ENCODE measurements at regions not wholly inside any gene's neighbourhood (a gene's known extent, or its start where the extent isn't known, plus 50 kb on each side); places are given as distances from the start of the nearest gene placed in this dataset.

DNA sequence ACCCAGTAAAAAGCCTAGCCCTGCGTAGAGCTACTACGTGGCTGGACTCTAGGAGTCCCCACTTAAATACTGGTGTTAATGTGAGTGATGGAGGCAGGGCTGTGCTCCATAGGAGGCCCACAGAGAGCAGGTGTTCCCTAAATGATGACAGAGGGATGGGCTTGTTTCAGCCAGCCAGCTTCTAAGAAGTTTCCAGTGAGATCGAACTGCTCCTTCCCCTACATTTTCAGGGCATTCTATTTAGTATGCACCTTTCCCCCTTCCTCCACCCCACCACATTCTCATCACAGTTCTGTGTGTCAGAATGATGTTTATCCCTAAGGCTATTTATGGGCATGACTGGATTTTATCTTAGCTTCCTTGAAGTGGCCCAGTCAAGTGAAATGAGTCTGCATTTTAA, 213.0 kb downstream of the TRIB2 start:
- BruUV-seq (replicated peaks), result no TSS peak
- Histone ChIP-seq H3K79me2 (ENCODE audit: control insufficient read depth, insufficient read depth, low read length) (no peaks in the 10 kb centered on the region), H3K9me3 (replicated peaks; ENCODE audit: control insufficient read depth, insufficient read depth, low read length) (no peaks in the 10 kb centered on the region), H3K4me1 (ENCODE audit: control insufficient read depth, insufficient read depth, low read length) (no peaks in the 10 kb centered on the region), H3K9ac (ENCODE audit: control insufficient read depth, insufficient read depth, low read length) (no peak overlapping the region), H3K4me3 (no peak overlapping the region), H3K27me3 (replicated peaks in 1 of 2; ENCODE audit: control insufficient read depth in 2 of 2, insufficient read depth in 2 of 2, low read length in 1 of 2) (no peaks in the 10 kb centered on the region; a peak in 1 of 4 replicates), H3K27ac (ENCODE audit: control insufficient read depth, insufficient read depth) (no peak overlapping the region), H3K36me3 (ENCODE audit: control insufficient read depth in 2 of 2, insufficient read depth in 2 of 2, low read length in 1 of 2) (no peaks in the 10 kb centered on the region), H4K20me1 (ENCODE audit: control insufficient read depth, insufficient read depth) (no peaks in the 10 kb centered on the region), H2AFZ (ENCODE audit: control insufficient read depth, low read depth, low read length) (no peak overlapping the region), H3K4me2 (ENCODE audit: control insufficient read depth, insufficient read depth) (no peak overlapping the region)
- 26% methylated on average over 3 of the region's 3 CpGs for WGBS (ENCODE audit: insufficient coverage, insufficient replicate concordance, low lambda C conversion rate, missing lambda C conversion rate)
- FAIRE-seq (no peak), DNase-seq (ENCODE audit: low read depth, low spot score) (no peak), ATAC-seq (no peak)
- intact Hi-C loops (cut with micrococcal nuclease; ENCODE audit: unreplicated experiment), result loop anchor here (2.0 kb wide), 2 partner anchors 213 to 1099 kb away; partner anchors contain the start of gene TRIB2
- ChIA-PET CTCF (interaction anchor here (0.9 to 5.3 kb wide), 11 partner anchors 10 to 1100 kb away, joined by 3 to 65 read pairs (median 6); partner anchors contain the start of gene TRIB2), RAD21 (ENCODE audit: unreplicated experiment) (interaction anchor here (1.3 to 4.1 kb wide), 2 partner anchors 77 to 1101 kb away, joined by 5 to 48 read pairs; no protein-coding TSS in a partner anchor), SMC1A (ENCODE audit: uncharacterized antibody, unreplicated experiment) (interaction anchor here (0.6 to 4.9 kb wide), 8 partner anchors 8 to 1100 kb away, joined by 3 to 43 read pairs (median 6); partner anchors contain the start of gene TRIB2), POLR2A (no interaction called here)
- in situ Hi-C loops (cut with MboI), result loop anchor here (10.0 kb wide), 1 partner anchor 1105 kb away; no protein-coding TSS in a partner anchor
- TF ChIP-seq FOXM1 (IDR thresholded peaks at IDR 0.05; ENCODE audit: low read depth, low read length) (no peak), TARDBP (IDR thresholded peaks at IDR 0.05; ENCODE audit: borderline replicate concordance) (no peak)
- TF ChIP-seq, protein P1, sequence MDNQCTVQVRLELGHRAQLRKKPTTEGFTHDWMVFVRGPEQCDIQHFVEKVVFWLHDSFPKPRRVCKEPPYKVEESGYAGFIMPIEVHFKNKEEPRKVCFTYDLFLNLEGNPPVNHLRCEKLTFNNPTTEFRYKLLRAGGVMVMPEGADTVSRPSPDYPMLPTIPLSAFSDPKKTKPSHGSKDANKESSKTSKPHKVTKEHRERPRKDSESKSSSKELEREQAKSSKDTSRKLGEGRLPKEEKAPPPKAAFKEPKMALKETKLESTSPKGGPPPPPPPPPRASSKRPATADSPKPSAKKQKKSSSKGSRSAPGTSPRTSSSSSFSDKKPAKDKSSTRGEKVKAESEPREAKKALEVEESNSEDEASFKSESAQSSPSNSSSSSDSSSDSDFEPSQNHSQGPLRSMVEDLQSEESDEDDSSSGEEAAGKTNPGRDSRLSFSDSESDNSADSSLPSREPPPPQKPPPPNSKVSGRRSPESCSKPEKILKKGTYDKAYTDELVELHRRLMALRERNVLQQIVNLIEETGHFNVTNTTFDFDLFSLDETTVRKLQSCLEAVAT (IDR thresholded peaks at IDR 0.05), result no peak

DNA sequence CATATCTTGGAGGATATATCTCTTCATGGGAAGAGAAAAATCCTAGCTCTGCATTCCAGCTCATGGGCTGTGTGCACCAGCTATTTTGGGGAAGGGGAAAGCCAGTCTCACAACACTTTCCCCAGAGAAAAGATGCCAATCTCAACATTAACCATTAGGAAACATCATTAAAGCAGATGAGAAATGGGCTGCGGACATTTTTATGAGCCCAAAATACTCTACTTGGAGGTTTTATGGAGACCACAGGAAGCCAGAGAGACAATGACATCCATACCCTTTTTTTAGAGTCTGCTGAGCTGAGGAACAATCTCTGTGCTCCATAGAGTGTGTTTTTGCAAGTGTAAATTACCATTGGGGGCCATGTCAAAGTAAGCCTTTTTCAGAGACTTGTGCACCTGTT, 213.7 kb downstream of the TRIB2 start:
- Histone ChIP-seq H3K9me3 (replicated peaks; ENCODE audit: control insufficient read depth, insufficient read depth, low read length) (no peaks in the 10 kb centered on the region), H3K4me2 (ENCODE audit: control insufficient read depth, insufficient read depth) (no peak overlapping the region), H3K36me3 (ENCODE audit: control insufficient read depth in 2 of 2, insufficient read depth in 2 of 2, low read length in 1 of 2) (no peaks in the 10 kb centered on the region), H3K4me1 (ENCODE audit: control insufficient read depth, insufficient read depth, low read length) (no peaks in the 10 kb centered on the region), H3K79me2 (ENCODE audit: control insufficient read depth, insufficient read depth, low read length) (no peaks in the 10 kb centered on the region), H4K20me1 (ENCODE audit: control insufficient read depth, insufficient read depth) (no peaks in the 10 kb centered on the region), H3K27ac (ENCODE audit: control insufficient read depth, insufficient read depth) (no peak overlapping the region), H3K4me3 (no peak overlapping the region), H2AFZ (ENCODE audit: control insufficient read depth, low read depth, low read length) (no peak overlapping the region), H3K9ac (ENCODE audit: control insufficient read depth, insufficient read depth, low read length) (no peak overlapping the region), H3K27me3 (replicated peaks in 1 of 2; ENCODE audit: control insufficient read depth in 2 of 2, insufficient read depth in 2 of 2, low read length in 1 of 2) (no peaks in the 10 kb centered on the region; a peak in 1 of 4 replicates)
- no TSS peak for BruUV-seq (replicated peaks)
- SMC1A ChIA-PET (ENCODE audit: uncharacterized antibody, unreplicated experiment), result interaction anchor here (0.6 to 4.9 kb wide), 13 partner anchors 9 to 1186 kb away, joined by 3 to 43 read pairs (median 4); partner anchors contain the start of gene TRIB2
- intact Hi-C loops (cut with micrococcal nuclease; ENCODE audit: unreplicated experiment), result loop anchor here (2.0 kb wide), 2 partner anchors 214 to 1100 kb away; partner anchors contain the start of gene TRIB2
- RAD21 ChIA-PET (ENCODE audit: unreplicated experiment), result interaction anchor here (0.8 to 4.1 kb wide), 9 partner anchors 77 to 1102 kb away, joined by 3 to 48 read pairs (median 5); partner anchors contain the start of gene TRIB2
- no peak for DNase-seq (ENCODE audit: low read depth, low spot score)
- ATAC-seq, result no peak
- in situ Hi-C loops (cut with MboI), result no loop called here
- CTCF ChIA-PET, result interaction anchor here (0.7 to 5.3 kb wide), 24 partner anchors 10 to 1151 kb away, joined by 3 to 65 read pairs (median 5); partner anchors contain the start of gene TRIB2
- POLR2A ChIA-PET, result no interaction called here
- FAIRE-seq, result no peak
- WGBS (ENCODE audit: insufficient coverage, insufficient replicate concordance, low lambda C conversion rate, missing lambda C conversion rate), result 0% methylated on average over 1 of the region's 1 CpG
- TF ChIP-seq LARP7 (IDR thresholded peaks at IDR 0.05) (no peak), SMAD1 (IDR thresholded peaks at IDR 0.05; ENCODE audit: low read depth, partially characterized antibody) (no peak), PML (IDR thresholded peaks at IDR 0.05; ENCODE audit: low read length) (no peak), NR2C1 (IDR thresholded peaks at IDR 0.05) (no peak), GABPA (IDR thresholded peaks at IDR 0.05; ENCODE audit: low read depth) (no peak)
- TF ChIP-seq, protein P2, sequence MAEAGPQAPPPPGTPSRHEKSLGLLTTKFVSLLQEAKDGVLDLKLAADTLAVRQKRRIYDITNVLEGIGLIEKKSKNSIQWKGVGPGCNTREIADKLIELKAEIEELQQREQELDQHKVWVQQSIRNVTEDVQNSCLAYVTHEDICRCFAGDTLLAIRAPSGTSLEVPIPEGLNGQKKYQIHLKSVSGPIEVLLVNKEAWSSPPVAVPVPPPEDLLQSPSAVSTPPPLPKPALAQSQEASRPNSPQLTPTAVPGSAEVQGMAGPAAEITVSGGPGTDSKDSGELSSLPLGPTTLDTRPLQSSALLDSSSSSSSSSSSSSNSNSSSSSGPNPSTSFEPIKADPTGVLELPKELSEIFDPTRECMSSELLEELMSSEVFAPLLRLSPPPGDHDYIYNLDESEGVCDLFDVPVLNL (IDR thresholded peaks at IDR 0.05; ENCODE audit: low read depth, low read length), result no peak
- TF ChIP-seq, protein P3, sequence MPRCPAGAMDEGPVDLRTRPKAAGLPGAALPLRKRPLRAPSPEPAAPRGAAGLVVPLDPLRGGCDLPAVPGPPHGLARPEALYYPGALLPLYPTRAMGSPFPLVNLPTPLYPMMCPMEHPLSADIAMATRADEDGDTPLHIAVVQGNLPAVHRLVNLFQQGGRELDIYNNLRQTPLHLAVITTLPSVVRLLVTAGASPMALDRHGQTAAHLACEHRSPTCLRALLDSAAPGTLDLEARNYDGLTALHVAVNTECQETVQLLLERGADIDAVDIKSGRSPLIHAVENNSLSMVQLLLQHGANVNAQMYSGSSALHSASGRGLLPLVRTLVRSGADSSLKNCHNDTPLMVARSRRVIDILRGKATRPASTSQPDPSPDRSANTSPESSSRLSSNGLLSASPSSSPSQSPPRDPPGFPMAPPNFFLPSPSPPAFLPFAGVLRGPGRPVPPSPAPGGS (IDR thresholded peaks at IDR 0.05; ENCODE audit: borderline replicate concordance, insufficient read depth, low read depth, low read length, poor library complexity, severe bottlenecking), result no peak
